Heart right ventricle (tissue), 16 donors: ENCODE measurements at regions not wholly inside any gene's neighbourhood (a gene's known extent, or its start where the extent isn't known, plus 50 kb on each side); places are given as distances from the start of the nearest gene placed in this dataset.

Experiments
- ATAC-seq, 8 donors: fragments of 200-7000 bp; cut with Tn5 transposase; one replicate each; pipeline ENCODE4 v1.9.1; 2020; ENCODE audit warnings: mild to moderate bottlenecking in 8 of 8, moderate library complexity in 8 of 8, moderate number of reproducible peaks in 1 of 8
- DNase-seq, 2 donors: peaks; one replicate each; pipeline ENCODE4 v3.0.0-alpha.2; 2020
- H3K27ac ChIP-seq, 10 donors: fragments of 200-600 bp; sonication (generic) in 2 of 10; one replicate each; pipeline versions ENCODE4 v1.5.0 to v1.8.0; 2020 to 2022; ENCODE audit warnings: mild to moderate bottlenecking in 3 of 10
- H3K27me3 ChIP-seq, 7 donors: fragments of 200-600 bp; one replicate each; pipeline ENCODE4 v1.8.0; 2021 to 2022; ENCODE audit warnings: mild to moderate bottlenecking in 2 of 7
- H3K36me3 ChIP-seq, 9 donors: fragments of 200-600 bp; sonication (generic) in 1 of 9; one replicate each; pipeline versions ENCODE4 v1.5.0 to v1.8.0; 2020 to 2022; ENCODE audit warnings: mild to moderate bottlenecking in 2 of 9
- H3K4me1 ChIP-seq, 9 donors: fragments of 200-600 bp; sonication (generic) in 1 of 9; one replicate each; pipeline versions ENCODE4 v1.5.0 to v1.8.0; 2020 to 2022; ENCODE audit warnings: mild to moderate bottlenecking in 4 of 9
- H3K4me3 ChIP-seq, 10 donors: fragments of 200-600 bp; sonication (generic) in 2 of 10; one replicate each; pipeline versions ENCODE4 v1.5.0 to v1.8.0; 2020 to 2022; ENCODE audit warnings: mild to moderate bottlenecking in 7 of 10, moderate library complexity in 2 of 10
- H3K9me3 ChIP-seq, 11 donors: fragments of 200-600 bp in 10 of 11; sonication (generic) in 2 of 11; one replicate each; pipeline versions ENCODE4 v1.5.0 to v1.8.0; 2013 to 2022; ENCODE audit warnings: mild to moderate bottlenecking in 2 of 11, control low read depth in 1 of 11, moderate library complexity in 1 of 11
- CTCF ChIP-seq, 9 donors: fragments of 200-600 bp; sonication (generic) in 2 of 9; IDR thresholded peaks; one replicate each; pipeline versions ENCODE4 v1.5.0 to v1.8.0; 2021 to 2022; ENCODE audit warnings: antibody characterized with exemption in 9 of 9, mild to moderate bottlenecking in 5 of 9, moderate library complexity in 1 of 9
- WGBS, 2 donors: extraction: QIAGEN DNeasy Blood & Tissue Kit; methylation state at CpG; one replicate each; pipeline ENCODE4 v1.1.7; 2013; ENCODE audit warnings: inconsistent platforms in 1 of 2; 5-methylcytosine and 5-hydroxymethylcytosine counted together
- intact Hi-C, 10 donors: fragments of 100-400 bp; cut with DNase I; formaldehyde crosslinking; loops; one replicate each; pipeline versions ENCODE4 v1.11.1 to v1.14.2; 2022
- donor health status: Arrhythmogenic right ventricular cardiomyopathy.
- donor health status: ischemic (EF 13 %, LVEDD 7.1; RV severe dilation, severe dysfunction).
- donor health status: healthy with polysubstance abuse.
- donor health status: DM: no; HTN: yes; CAD: no.
- donor health status: DM: no; HTN: no; CAD: no.
- donor health status: ischemic (EF 25% LVEDD 6.9; RV normal size, moderate dysfunction).
- donor health status: ischemic (EF 25% LVEDD 5.7; RV mildly dilated, moderate dysfunction).
- donor health status: healthy.
- donor health status: DM: yes; HTN: yes; CAD: no.
- donor health status: Ischemic cardiomyopathy.
- donor health status: ischemic (EF 35%, LVEDD 5.7; RV mildly dilated, moderate dysfunction).
- donor health status: nonischemic (EF 11% LVEDD 7.7; RV severe dilation, severe dysfunction).
- donor health status: DM: yes; HTN: yes; CAD: no.
- donor health status: PGD.
- donor health status: ischemic (EF 29% LVEDD 5.4; RV normal size, mild dysfunction).
- donor health status: nonischemic (EF 23%, LVEDD 6.1; RV moderate dilation, normal function).

GRCh38 chr6:104218116-104218515 lies 641.6 kb downstream of the HACE1 start:
- H3K27ac ChIP-seq: no peak overlapping the region
- no peaks in the 10 kb centered on the region for H3K9me3 ChIP-seq
- TF ChIP-seq CTCF (IDR thresholded peaks at IDR 0.05): no peak
- no peak for ATAC-seq
- intact Hi-C loops: no loop called here
- no peak overlapping the region for H3K4me3 ChIP-seq
- 52 to 74% methylated on average over 3 of the region's 3 CpGs for WGBS, 2 donors
- no peak for DNase-seq
- no peaks in the 10 kb centered on the region for H3K36me3 ChIP-seq
- H3K27me3 ChIP-seq: peaks cover 0 to 3% (median 0%) of the 10 kb centered on the region in 7 donors
- no peaks in the 10 kb centered on the region for H3K4me1 ChIP-seq

- DNase-seq (no peak), ATAC-seq (no peak)
- intact Hi-C loops: no loop called here
- WGBS, 2 donors: 45 to 56% methylated on average over 3 of the region's 3 CpGs
- Histone ChIP-seq H3K4me1 (no peaks in the 10 kb centered on the region), H3K4me3 (no peak overlapping the region), H3K36me3 (no peaks in the 10 kb centered on the region), H3K9me3 (no peaks in the 10 kb centered on the region), H3K27me3 (peaks cover 0 to 3% (median 0%) of the 10 kb centered on the region in 7 donors), H3K27ac (no peak overlapping the region)
- no peak for TF ChIP-seq CTCF (IDR thresholded peaks at IDR 0.05)
Observed at GRCh38 chr6:104214901-104215300, 644.8 kb downstream of the HACE1 start.

- no peak for TF ChIP-seq CTCF (IDR thresholded peaks at IDR 0.05)
- H3K4me1 ChIP-seq: no peaks in the 10 kb centered on the region
- 80 to 87% methylated on average over 1 of the region's 1 CpG for WGBS, 2 donors
- H3K9me3 ChIP-seq: no peaks in the 10 kb centered on the region
- intact Hi-C loops: no loop called here
- ATAC-seq (no peak), DNase-seq (no peak)
- no peak overlapping the region for H3K27ac ChIP-seq
- H3K27me3 ChIP-seq: peaks cover 0 to 3% (median 0%) of the 10 kb centered on the region in 7 donors
- H3K4me3 ChIP-seq: no peak overlapping the region
- H3K36me3 ChIP-seq: no peaks in the 10 kb centered on the region
Observed at GRCh38 chr6:104212977-104213668, 646.6 kb downstream of the HACE1 start.

- intact Hi-C loops: no loop called here
- TF ChIP-seq CTCF (IDR thresholded peaks at IDR 0.05): no peak
- ATAC-seq (no peak), DNase-seq (no peak)
- H3K4me1 ChIP-seq: no peaks in the 10 kb centered on the region
- peaks cover 0 to 8% (median 0%) of the 10 kb centered on the region in 11 donors for H3K9me3 ChIP-seq
- no peaks in the 10 kb centered on the region for H3K36me3 ChIP-seq
- no peaks in the 10 kb centered on the region for H3K27me3 ChIP-seq
- H3K4me3 ChIP-seq: no peak overlapping the region
- no peak overlapping the region for H3K27ac ChIP-seq
Observed at GRCh38 chr6:104207635-104208034, 652.1 kb downstream of the HACE1 start.
